Body of pancreas (tissue), 4 donors: ENCODE measurements at regions not wholly inside any gene's neighbourhood (a gene's known extent, or its start where the extent isn't known, plus 50 kb on each side); places are given as distances from the start of the nearest gene placed in this dataset.

ENCODE experiments used
- ATAC-seq: fragments of 150-250 bp; one replicate; pipeline ENCODE4 v1.9.1; 2016
- DNase-seq, 4 donors: peaks; one replicate each; pipeline ENCODE4 v3.0.0-alpha.2; 2019
- H3K27ac ChIP-seq, 4 donors: fragments of 200-600 bp; sonication (generic); 1 replicate in 3 of 4; 2 replicates in 1 of 4; pipeline versions ENCODE4 v1.5.1 to v1.6.1; 2016 to 2019; ENCODE audit warnings: mild to moderate bottlenecking in 1 of 4, mixed read lengths in 1 of 4, moderate library complexity in 1 of 4
- H3K27me3 ChIP-seq, 2 donors: fragments of 200-600 bp; sonication (generic); one replicate each; pipeline ENCODE4 v1.6.0; 2016; ENCODE audit warnings: mild to moderate bottlenecking in 1 of 2
- H3K36me3 ChIP-seq, 2 donors: fragments of 200-600 bp; sonication (generic); replicated peaks in 1 of 2; 2 replicates each; pipeline ENCODE4 v1.5.1; 2016; ENCODE audit warnings: low read depth in 2 of 2; ENCODE audit not compliant: insufficient read depth in 1 of 2
- H3K4me1 ChIP-seq: fragments of 200-600 bp; sonication (generic); one replicate; pipeline ENCODE4 v1.6.0; 2016
- H3K4me3 ChIP-seq, 2 donors: fragments of 200-600 bp; sonication (generic); 1 replicate in 1 of 2; 2 replicates in 1 of 2; pipeline ENCODE4 v1.5.1; 2016 to 2019
- H3K9me3 ChIP-seq, 3 donors: fragments of 200-600 bp; sonication (generic); 1 replicate in 2 of 3; 2 replicates in 1 of 3; pipeline ENCODE4 v1.5.1; 2016
- POLR2A ChIP-seq, 3 donors: fragments of 450-650 bp; IDR thresholded peaks; one replicate each; pipeline ENCODE4 v1.6.1; 2016; ENCODE audit warnings: antibody characterized with exemption in 3 of 3, mild to moderate bottlenecking in 2 of 3
- WGBS, 2 donors: methylation state at CpG; one replicate each; pipeline ENCODE4 v1.1.5; 2017; 5-methylcytosine and 5-hydroxymethylcytosine counted together
- intact Hi-C: fragments of 100-400 bp; cut with DNase I; formaldehyde crosslinking; loops from one replicate; pipeline ENCODE4 v1.15.1; 2023
- TF ChIP-seq, protein P1 (sequence below), 7 experiments: fragments of 450-650 bp in 4 of 7; fragments of 200-600 bp in 3 of 7; sonication (generic) in 3 of 7; IDR thresholded peaks; one replicate each; pipeline ENCODE4 v1.5.1; 2016 to 2019; ENCODE audit warnings: antibody characterized with exemption in 7 of 7

DNA sequence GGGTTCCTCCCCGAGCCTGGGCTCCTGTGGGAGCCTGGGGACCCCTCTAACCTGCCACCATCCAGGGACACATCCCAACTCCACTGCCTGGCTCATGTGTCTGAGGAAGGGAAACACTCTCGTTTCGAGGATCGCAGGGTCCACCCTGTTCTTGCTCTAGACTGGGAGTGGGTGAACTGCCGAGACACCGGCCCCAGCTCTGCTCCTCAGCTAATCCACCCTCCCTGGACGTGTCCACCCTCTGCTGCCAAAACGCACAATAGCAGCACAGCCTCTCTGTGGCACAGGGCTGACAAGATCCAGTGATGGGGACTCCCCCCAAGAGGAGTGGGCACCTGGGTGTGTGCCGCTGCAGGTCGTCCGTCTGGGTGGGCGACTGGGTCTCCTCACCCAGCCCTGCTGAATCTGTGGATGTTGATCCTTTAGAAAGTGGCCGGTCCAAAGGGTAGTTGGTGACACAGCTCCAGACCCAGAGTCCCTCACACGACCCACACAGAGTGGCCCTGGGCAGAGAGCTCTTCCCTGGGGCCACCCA lies 65.2 kb upstream of the FAM20C start:
- TF ChIP-seq POLR2A (IDR thresholded peaks at IDR 0.05): no peak
- TF ChIP-seq, protein P1, sequence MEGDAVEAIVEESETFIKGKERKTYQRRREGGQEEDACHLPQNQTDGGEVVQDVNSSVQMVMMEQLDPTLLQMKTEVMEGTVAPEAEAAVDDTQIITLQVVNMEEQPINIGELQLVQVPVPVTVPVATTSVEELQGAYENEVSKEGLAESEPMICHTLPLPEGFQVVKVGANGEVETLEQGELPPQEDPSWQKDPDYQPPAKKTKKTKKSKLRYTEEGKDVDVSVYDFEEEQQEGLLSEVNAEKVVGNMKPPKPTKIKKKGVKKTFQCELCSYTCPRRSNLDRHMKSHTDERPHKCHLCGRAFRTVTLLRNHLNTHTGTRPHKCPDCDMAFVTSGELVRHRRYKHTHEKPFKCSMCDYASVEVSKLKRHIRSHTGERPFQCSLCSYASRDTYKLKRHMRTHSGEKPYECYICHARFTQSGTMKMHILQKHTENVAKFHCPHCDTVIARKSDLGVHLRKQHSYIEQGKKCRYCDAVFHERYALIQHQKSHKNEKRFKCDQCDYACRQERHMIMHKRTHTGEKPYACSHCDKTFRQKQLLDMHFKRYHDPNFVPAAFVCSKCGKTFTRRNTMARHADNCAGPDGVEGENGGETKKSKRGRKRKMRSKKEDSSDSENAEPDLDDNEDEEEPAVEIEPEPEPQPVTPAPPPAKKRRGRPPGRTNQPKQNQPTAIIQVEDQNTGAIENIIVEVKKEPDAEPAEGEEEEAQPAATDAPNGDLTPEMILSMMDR (IDR thresholded peaks at IDR 0.05): no peak
- H3K27me3 ChIP-seq: no peaks in the 10 kb centered on the region
- WGBS, 2 donors: 90 to 92% methylated on average over 13 to 14 of the region's 14 CpGs
- DNase-seq (no peak), ATAC-seq (no peak)
- no peaks in the 10 kb centered on the region for H3K4me1 ChIP-seq
- no peaks in the 10 kb centered on the region for H3K36me3 ChIP-seq
- intact Hi-C loops: no loop called here
- no peaks in the 10 kb centered on the region for H3K9me3 ChIP-seq
- no peak overlapping the region for H3K27ac ChIP-seq
- no peak overlapping the region for H3K4me3 ChIP-seq

DNA sequence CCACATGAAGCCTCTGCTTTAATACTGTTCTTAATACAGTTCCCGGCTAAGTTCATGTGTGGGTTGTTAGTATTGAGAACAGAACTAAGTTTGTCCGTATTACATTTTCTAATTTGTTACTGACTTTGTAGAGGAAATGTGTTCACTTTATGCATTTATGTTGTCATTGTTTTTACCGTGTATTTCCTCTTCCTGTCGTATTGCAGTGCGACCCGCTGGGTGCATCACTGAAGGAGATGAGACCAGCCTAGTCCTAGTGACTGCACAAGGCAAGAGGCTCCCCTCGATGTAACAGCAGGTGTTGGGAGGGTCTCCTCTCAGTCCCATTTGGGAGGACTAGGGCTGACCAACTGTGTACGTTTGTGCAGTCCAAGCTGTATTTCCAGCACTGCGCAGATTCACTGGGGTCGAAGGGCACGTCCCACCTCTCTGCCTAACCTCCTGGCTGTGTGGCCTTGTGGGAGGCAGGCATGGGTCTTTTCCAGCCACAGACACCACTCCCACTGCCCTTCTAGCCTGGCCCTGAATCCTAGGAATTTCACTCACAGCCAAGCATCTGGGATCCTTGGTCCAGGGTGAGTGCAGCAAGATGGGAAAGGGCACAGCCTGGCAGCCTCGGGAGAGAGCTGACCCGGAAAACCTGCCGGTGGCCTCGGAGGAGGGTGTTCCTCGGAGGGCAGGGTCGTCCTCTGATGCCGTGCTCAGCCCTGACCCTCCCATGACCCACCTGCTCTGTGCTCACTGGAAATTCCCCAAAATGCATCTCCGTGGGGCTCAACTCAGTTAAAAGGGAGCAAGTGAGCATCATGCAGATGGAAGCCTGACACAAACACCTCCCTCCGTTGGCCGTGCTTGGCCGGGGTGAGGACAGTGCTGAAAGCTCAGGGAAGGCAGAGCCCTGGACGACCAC lies 63.9 kb upstream of the FAM20C start:
- H3K9me3 ChIP-seq: no peaks in the 10 kb centered on the region
- H3K4me3 ChIP-seq: no peak overlapping the region
- TF ChIP-seq, protein P1 (IDR thresholded peaks at IDR 0.05): no peak
- no peak for TF ChIP-seq POLR2A (IDR thresholded peaks at IDR 0.05)
- no peaks in the 10 kb centered on the region for H3K27me3 ChIP-seq
- no peak overlapping the region for H3K27ac ChIP-seq
- no peaks in the 10 kb centered on the region for H3K4me1 ChIP-seq
- intact Hi-C loops: no loop called here
- ATAC-seq: no peak
- 73 to 75% methylated on average over 22 to 23 of the region's 23 CpGs for WGBS, 2 donors
- no peaks in the 10 kb centered on the region for H3K36me3 ChIP-seq
- DNase-seq: no peak

DNA sequence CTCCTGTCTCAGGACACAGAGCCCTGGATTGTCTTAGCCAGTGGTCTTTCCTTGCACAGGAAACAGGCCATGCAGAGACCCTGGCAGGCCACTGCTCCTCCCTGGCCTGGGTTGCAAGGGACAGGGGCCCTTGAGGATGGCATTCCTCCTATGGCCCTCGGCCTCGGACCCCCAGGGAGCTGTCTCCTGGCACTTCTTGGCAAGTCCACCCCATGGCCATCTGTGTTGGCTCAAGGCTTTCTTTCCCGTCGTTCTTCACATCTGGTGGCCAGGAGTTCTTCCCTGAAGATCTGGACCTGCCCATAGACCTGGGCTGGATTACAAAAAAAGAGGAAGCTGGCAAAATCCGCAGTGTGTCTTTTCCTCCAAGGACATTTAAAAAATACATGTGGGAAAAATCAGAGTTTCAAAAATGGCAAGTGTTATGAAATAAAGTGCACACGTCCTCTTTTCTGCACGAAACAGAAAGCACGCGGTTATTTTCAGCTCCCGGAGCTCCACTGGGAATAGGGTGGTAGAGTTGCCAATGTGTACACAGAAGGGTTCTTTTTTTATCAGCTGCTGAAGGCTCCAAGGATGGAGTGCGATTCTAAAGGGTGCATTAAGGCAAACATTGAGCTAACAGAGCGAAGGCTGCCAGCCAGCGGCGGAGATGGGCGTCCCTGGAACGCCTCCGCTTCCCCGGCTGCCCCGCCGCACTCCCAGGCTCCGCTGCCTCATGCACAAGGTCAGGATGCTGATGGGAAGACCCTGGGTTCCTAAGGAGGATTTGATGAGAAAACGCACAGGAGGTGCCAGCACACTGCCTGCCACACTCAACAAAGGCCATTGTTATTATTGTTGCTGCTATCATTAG lies 62.8 kb upstream of the FAM20C start:
- DNase-seq (peak in 1 of 4 donors; percentile 36), ATAC-seq (peak; percentile 34)
- H3K4me3 ChIP-seq: no peak overlapping the region
- TF ChIP-seq, protein P1 (IDR thresholded peaks at IDR 0.05): no peak
- TF ChIP-seq POLR2A (IDR thresholded peaks at IDR 0.05): no peak
- H3K27me3 ChIP-seq: no peaks in the 10 kb centered on the region
- H3K36me3 ChIP-seq: no peaks in the 10 kb centered on the region
- no peaks in the 10 kb centered on the region for H3K9me3 ChIP-seq
- intact Hi-C loops: no loop called here
- 40 to 55% methylated on average over 22 of the region's 22 CpGs for WGBS, 2 donors
- H3K4me1 ChIP-seq: no peaks in the 10 kb centered on the region
- peak overlapping the region in 1 of 4 donors; percentile 49 for H3K27ac ChIP-seq

DNA sequence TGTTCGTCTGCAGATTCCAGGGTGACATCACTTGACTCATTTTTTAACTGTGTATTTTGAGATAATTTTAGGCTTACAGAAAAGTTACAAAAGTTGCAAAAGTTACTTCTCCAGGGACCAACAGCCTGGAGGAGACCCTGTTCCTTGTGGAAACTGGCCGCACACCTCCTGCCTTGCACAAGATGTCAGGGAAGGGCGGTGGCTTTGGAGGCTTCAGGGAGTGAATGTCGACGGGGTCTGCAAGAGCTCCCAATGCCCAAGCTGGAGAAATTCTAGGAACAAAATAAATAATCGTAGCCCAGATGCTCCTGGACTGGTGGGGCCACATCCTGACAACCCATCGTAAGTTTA lies 62.2 kb upstream of the FAM20C start:
- DNase-seq (no peak), ATAC-seq (peak; percentile 8)
- Histone ChIP-seq H3K4me1 (no peaks in the 10 kb centered on the region), H3K9me3 (no peaks in the 10 kb centered on the region), H3K4me3 (no peak overlapping the region), H3K36me3 (no peaks in the 10 kb centered on the region), H3K27me3 (no peaks in the 10 kb centered on the region), H3K27ac (peak overlapping the region in 1 of 4 donors; percentile 49)
- 65 to 74% methylated on average over 7 of the region's 7 CpGs for WGBS, 2 donors
- TF ChIP-seq, protein P1 (IDR thresholded peaks at IDR 0.05): no peak
- no peak for TF ChIP-seq POLR2A (IDR thresholded peaks at IDR 0.05)
- intact Hi-C loops: no loop called here
